ENCODE measurements at regions not wholly inside any gene's neighbourhood (a gene's known extent, or its start where the extent isn't known, plus 50 kb on each side); places are given as distances from the start of the nearest gene placed in this dataset.

- no peaks in the 10 kb centered on the region for H3K79me2 ChIP-seq (ENCODE audit: insufficient read depth, low read length)
- TF ChIP-seq ZNF543 (CRISPR knock-in tag; IDR thresholded peaks at IDR 0.05) (no peak), DZIP1 (CRISPR knock-in tag; IDR thresholded peaks at IDR 0.05) (no peak), ZNF784 (CRISPR knock-in tag; IDR thresholded peaks at IDR 0.05; ENCODE audit: borderline replicate concordance) (no peak), ARID2 (CRISPR knock-in tag; IDR thresholded peaks at IDR 0.05; ENCODE audit: borderline replicate concordance) (no peak)
- in situ Hi-C loops (cut with HindIII; ENCODE audit: extremely low pct_ligation_motif_present, low pct_unique_long_range_greater_than_20kb) (no loop called here), intact Hi-C loops (cut with micrococcal nuclease; ENCODE audit: unreplicated experiment) (no loop called here)
- H4K20me1 ChIP-seq (ENCODE audit: insufficient read depth, low read length), result no peaks in the 10 kb centered on the region
- no peaks in the 10 kb centered on the region for H3K27me3 ChIP-seq (ENCODE audit: control insufficient read depth in 1 of 2, insufficient read depth in 2 of 2, low read length in 2 of 2)
- no peak overlapping the region for H3K4me3 ChIP-seq (replicated peaks in 1 of 3; ENCODE audit: insufficient read depth in 1 of 3, low read depth in 2 of 3, low read length in 3 of 3)
- 42% methylated on average over 1 of the region's 1 CpG for WGBS (ENCODE audit: low lambda C conversion rate)
- H3K27ac ChIP-seq (ENCODE audit: extremely low read length, insufficient read depth, low read length), result no peak overlapping the region
- ChIA-PET POLR2A (no interaction called here), CTCF (ENCODE audit: low intra/inter-chr PET ratio, low total read pairs) (no interaction called here)
- H3K9me3 ChIP-seq (ENCODE audit: low read length), result no peaks in the 10 kb centered on the region
- no TSS peak for BruUV-seq (replicated peaks)
- H2AFZ ChIP-seq (ENCODE audit: low read length), result no peak overlapping the region
- no peak overlapping the region for H3K4me2 ChIP-seq (ENCODE audit: low read depth, low read length)
- no peaks in the 10 kb centered on the region for H3K4me1 ChIP-seq (ENCODE audit: insufficient read depth, low read length)
- H3K9ac ChIP-seq (ENCODE audit: insufficient read depth, low read depth, low read length), result no peak overlapping the region
- no peak for DNase-seq (ENCODE audit: low spot score)
- no peak for FAIRE-seq
- ATAC-seq, result no peak
- no peaks in the 10 kb centered on the region for H3K36me3 ChIP-seq (replicated peaks in 1 of 2; ENCODE audit: control insufficient read depth in 1 of 2, insufficient read depth in 2 of 2, low read length in 2 of 2)
Observed at GRCh38 chr1:101546885-101547284, 310.1 kb downstream of the S1PR1 start.

GRCh38 chr1:101547357-101547756 is 310.5 kb downstream of the S1PR1 start:
- Histone ChIP-seq H3K4me1 (ENCODE audit: insufficient read depth, low read length) (no peaks in the 10 kb centered on the region), H3K9ac (ENCODE audit: insufficient read depth, low read depth, low read length) (no peak overlapping the region), H3K4me3 (replicated peaks in 1 of 3; ENCODE audit: insufficient read depth in 1 of 3, low read depth in 2 of 3, low read length in 3 of 3) (no peak overlapping the region), H3K36me3 (replicated peaks in 1 of 2; ENCODE audit: control insufficient read depth in 1 of 2, insufficient read depth in 2 of 2, low read length in 2 of 2) (no peaks in the 10 kb centered on the region), H3K9me3 (ENCODE audit: low read length) (no peaks in the 10 kb centered on the region), H3K27me3 (ENCODE audit: control insufficient read depth in 1 of 2, insufficient read depth in 2 of 2, low read length in 2 of 2) (no peaks in the 10 kb centered on the region), H3K27ac (ENCODE audit: extremely low read length, insufficient read depth, low read length) (no peak overlapping the region), H4K20me1 (ENCODE audit: insufficient read depth, low read length) (no peaks in the 10 kb centered on the region), H2AFZ (ENCODE audit: low read length) (no peak overlapping the region), H3K79me2 (ENCODE audit: insufficient read depth, low read length) (no peaks in the 10 kb centered on the region), H3K4me2 (ENCODE audit: low read depth, low read length) (no peak overlapping the region)
- no TSS peak for BruUV-seq (replicated peaks)
- FAIRE-seq (no peak), ATAC-seq (no peak), DNase-seq (ENCODE audit: low spot score) (no peak)
- ChIA-PET CTCF (ENCODE audit: low intra/inter-chr PET ratio, low total read pairs) (no interaction called here), POLR2A (no interaction called here)
- 0% methylated on average over 3 of the region's 3 CpGs for WGBS (ENCODE audit: low lambda C conversion rate)
- intact Hi-C loops (cut with micrococcal nuclease; ENCODE audit: unreplicated experiment), result no loop called here
- in situ Hi-C loops (cut with HindIII; ENCODE audit: extremely low pct_ligation_motif_present, low pct_unique_long_range_greater_than_20kb), result no loop called here
- TF ChIP-seq MAFK (conservative IDR thresholded peaks at IDR 0.05 in 1 of 2, IDR thresholded peaks at IDR 0.05 in 1 of 2; ENCODE audit: low read length in 2 of 2) (no peak), ZNF253 (CRISPR knock-in tag; IDR thresholded peaks at IDR 0.05; ENCODE audit: borderline replicate concordance) (no peak), PRDM15 (CRISPR knock-in tag; IDR thresholded peaks at IDR 0.05) (no peak), U2AF1 (optimal IDR thresholded peaks at IDR 0.05; ENCODE audit: low read depth, low read length) (no peak), KLF13 (CRISPR knock-in tag; IDR thresholded peaks at IDR 0.05) (no peak), ZNF784 (CRISPR knock-in tag; IDR thresholded peaks at IDR 0.05; ENCODE audit: borderline replicate concordance) (no peak), CCAR2 (optimal IDR thresholded peaks at IDR 0.05; ENCODE audit: low read depth, low read length) (no peak)

All from HepG2 (cell line).